ENCODE measurements at regions not wholly inside any gene's neighbourhood (a gene's known extent, or its start where the extent isn't known, plus 50 kb on each side); places are given as distances from the start of the nearest gene placed in this dataset.

DNA sequence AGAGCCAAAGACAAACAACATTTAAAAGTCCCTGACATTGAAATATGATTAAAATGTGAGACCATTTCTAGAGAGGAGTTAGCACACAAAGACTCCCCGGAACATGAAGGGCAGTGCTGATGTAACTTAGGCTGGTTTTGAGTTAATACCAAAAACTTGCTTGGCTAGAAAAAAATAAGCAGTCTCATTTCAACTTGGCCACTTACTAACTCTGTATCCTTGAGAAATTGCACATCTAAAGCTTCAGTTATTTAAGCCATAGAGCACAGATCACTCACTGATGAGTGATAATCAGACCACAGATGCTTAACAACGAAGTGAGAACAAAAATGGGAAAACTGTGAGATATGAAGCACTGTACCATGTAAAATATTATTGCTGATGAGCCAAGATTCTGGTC, 65.9 kb upstream of the MAOA start:
- DNase-seq = no peak

- DNase-seq = no peak
These were observed 63.5 kb upstream of the MAOA start for GRCh38 chrX:43592597-43592996.

GRCh38 chrX:43595931-43596330, 60.2 kb upstream of the MAOA start:
- DNase-seq = no peak

- no peak for DNase-seq
These were observed 51.3 kb upstream of the MAOA start for GRCh38 chrX:43604753-43605152.

GRCh38 chrX:43605351-43605750, 50.7 kb upstream of the MAOA start:
- no peak for DNase-seq

All from NCI-H1436 (cell line).